GM23338 (cell line): ENCODE measurements at regions not wholly inside any gene's neighbourhood (a gene's known extent, or its start where the extent isn't known, plus 50 kb on each side); places are given as distances from the start of the nearest gene placed in this dataset.

Experiments used
- EZH2 ChIP-seq: fragments of 200-600 bp; sonication (generic); IDR thresholded peaks from one replicate; pipeline ENCODE4 v1.8.0; 2017; ENCODE audit warnings: antibody characterized with exemption, mild to moderate bottlenecking, low read depth; ENCODE audit not compliant: unreplicated experiment
- EZH2phosphoT487 ChIP-seq: fragments of 200-600 bp; sonication (generic); IDR thresholded peaks from one replicate; pipeline ENCODE4 v1.8.1; 2018; ENCODE audit warnings: antibody characterized with exemption; ENCODE audit not compliant: unreplicated experiment
- JUNB ChIP-seq: IDR thresholded peaks from one replicate; pipeline ENCODE4 v1.6.1; 2016; ENCODE audit warnings: antibody characterized with exemption; ENCODE audit not compliant: unreplicated experiment
- NANOG ChIP-seq: IDR thresholded peaks from 2 replicates; pipeline ENCODE4 v1.6.1; 2016; ENCODE audit warnings: antibody characterized with exemption, borderline replicate concordance
- POLR2AphosphoS5 ChIP-seq: IDR thresholded peaks from 2 replicates; pipeline ENCODE4 v1.6.1; 2016; ENCODE audit warnings: antibody characterized with exemption, low read depth
- TF ChIP-seq, protein P1 (sequence below), 2 experiments: fragments of 200-600 bp in 1 of 2; sonication (generic) in 1 of 2; conservative IDR thresholded peaks; 2 replicates each; pipeline versions ENCODE4 v1.5.1 to v1.6.1; 2016 to 2017; ENCODE audit warnings: antibody characterized with exemption in 2 of 2, low read depth in 2 of 2, mild to moderate bottlenecking in 2 of 2, moderate library complexity in 1 of 2
- TF ChIP-seq, protein P2 (sequence below): IDR thresholded peaks from one replicate; pipeline ENCODE4 v1.6.1; 2018; ENCODE audit warnings: antibody characterized with exemption; ENCODE audit not compliant: unreplicated experiment

DNA sequence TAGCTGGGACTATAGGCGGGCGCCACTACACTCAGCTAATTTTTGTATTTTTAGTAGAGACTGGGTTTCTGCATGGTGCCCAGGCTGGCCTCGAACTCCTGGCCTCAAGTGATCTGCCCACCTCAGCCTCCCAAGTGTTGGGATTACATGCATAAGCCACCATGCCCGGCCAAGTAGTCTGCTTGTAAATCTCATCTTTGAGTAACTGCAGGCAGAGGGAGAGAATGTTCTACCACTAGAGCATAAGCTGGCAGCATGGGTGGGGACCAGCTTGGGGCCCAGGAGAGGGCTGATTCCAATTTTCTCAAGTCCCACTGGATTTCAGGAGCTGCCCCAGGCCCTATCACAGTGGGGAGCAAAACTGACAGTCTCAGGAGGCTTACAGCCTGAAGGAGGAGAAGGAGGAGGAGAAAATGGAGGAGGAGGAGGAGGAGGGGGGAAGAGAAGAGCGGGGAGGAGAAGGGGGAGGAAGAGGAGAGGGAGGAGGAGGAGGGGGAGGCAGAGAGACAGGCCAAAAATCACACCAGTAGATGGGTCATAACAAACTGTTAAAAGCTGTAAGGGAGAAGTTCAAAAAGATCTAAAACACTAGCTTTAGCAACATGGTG is 229.1 kb upstream of the IGF1R start:
- no peak for TF ChIP-seq NANOG
- TF ChIP-seq POLR2AphosphoS5: no peak
- TF ChIP-seq, protein P1, sequence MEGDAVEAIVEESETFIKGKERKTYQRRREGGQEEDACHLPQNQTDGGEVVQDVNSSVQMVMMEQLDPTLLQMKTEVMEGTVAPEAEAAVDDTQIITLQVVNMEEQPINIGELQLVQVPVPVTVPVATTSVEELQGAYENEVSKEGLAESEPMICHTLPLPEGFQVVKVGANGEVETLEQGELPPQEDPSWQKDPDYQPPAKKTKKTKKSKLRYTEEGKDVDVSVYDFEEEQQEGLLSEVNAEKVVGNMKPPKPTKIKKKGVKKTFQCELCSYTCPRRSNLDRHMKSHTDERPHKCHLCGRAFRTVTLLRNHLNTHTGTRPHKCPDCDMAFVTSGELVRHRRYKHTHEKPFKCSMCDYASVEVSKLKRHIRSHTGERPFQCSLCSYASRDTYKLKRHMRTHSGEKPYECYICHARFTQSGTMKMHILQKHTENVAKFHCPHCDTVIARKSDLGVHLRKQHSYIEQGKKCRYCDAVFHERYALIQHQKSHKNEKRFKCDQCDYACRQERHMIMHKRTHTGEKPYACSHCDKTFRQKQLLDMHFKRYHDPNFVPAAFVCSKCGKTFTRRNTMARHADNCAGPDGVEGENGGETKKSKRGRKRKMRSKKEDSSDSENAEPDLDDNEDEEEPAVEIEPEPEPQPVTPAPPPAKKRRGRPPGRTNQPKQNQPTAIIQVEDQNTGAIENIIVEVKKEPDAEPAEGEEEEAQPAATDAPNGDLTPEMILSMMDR (conservative IDR thresholded peaks at IDR 0.05; ENCODE audit: low read depth in 2 of 2): no peak
- no peak for TF ChIP-seq JUNB
- TF ChIP-seq, protein P2, sequence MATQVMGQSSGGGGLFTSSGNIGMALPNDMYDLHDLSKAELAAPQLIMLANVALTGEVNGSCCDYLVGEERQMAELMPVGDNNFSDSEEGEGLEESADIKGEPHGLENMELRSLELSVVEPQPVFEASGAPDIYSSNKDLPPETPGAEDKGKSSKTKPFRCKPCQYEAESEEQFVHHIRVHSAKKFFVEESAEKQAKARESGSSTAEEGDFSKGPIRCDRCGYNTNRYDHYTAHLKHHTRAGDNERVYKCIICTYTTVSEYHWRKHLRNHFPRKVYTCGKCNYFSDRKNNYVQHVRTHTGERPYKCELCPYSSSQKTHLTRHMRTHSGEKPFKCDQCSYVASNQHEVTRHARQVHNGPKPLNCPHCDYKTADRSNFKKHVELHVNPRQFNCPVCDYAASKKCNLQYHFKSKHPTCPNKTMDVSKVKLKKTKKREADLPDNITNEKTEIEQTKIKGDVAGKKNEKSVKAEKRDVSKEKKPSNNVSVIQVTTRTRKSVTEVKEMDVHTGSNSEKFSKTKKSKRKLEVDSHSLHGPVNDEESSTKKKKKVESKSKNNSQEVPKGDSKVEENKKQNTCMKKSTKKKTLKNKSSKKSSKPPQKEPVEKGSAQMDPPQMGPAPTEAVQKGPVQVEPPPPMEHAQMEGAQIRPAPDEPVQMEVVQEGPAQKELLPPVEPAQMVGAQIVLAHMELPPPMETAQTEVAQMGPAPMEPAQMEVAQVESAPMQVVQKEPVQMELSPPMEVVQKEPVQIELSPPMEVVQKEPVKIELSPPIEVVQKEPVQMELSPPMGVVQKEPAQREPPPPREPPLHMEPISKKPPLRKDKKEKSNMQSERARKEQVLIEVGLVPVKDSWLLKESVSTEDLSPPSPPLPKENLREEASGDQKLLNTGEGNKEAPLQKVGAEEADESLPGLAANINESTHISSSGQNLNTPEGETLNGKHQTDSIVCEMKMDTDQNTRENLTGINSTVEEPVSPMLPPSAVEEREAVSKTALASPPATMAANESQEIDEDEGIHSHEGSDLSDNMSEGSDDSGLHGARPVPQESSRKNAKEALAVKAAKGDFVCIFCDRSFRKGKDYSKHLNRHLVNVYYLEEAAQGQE: no peak
- no peak for TF ChIP-seq EZH2
- TF ChIP-seq EZH2phosphoT487: no peak
